GM12878 (cell line): ENCODE measurements at regions not wholly inside any gene's neighbourhood (a gene's known extent, or its start where the extent isn't known, plus 50 kb on each side); places are given as distances from the start of the nearest gene placed in this dataset.

Source experiments
- ATAC-seq: fragments of 200-7000 bp; cut with Tn5 transposase; 3 replicates; pipeline ENCODE4 v1.9.1; 2020; ENCODE audit warnings: mild to moderate bottlenecking, moderate library complexity
- BruUV-seq: library from RNA; stranded (reverse); fragments of 400-500 nt; replicated peaks from 2 replicates; lab custom pipeline; 2021; lab: Mats Ljungman, UMichigan
- CTCF ChIA-PET: fragments of 300-600 bp; sonication (Branson Sonifier 250); formaldehyde crosslinking; extraction: SDS; loops from one replicate; lab custom pipeline; 2021; ENCODE audit warnings: inconsistent platforms; lab: Yijun Ruan, JAX
- POLR2A ChIA-PET: fragments of 350-600 bp; formaldehyde crosslinking; extraction: SDS; loops from one replicate; lab custom pipeline; 2021; ENCODE audit warnings: inconsistent platforms; lab: Charles Lee
- RAD21 ChIA-PET: fragments of 300-600 bp; sonication (Branson Sonifier 250); formaldehyde crosslinking; loops from one replicate; lab custom pipeline; 2023; ENCODE audit warnings: antibody characterized with exemption; ENCODE audit not compliant: unreplicated experiment; lab: Charles Lee
- SMC1A ChIA-PET: fragments of 300-600 bp; sonication (Branson Sonifier 250); formaldehyde crosslinking; loops from one replicate; lab custom pipeline; 2023; ENCODE audit not compliant: unreplicated experiment, uncharacterized antibody; lab: Charles Lee
- DNase-seq: peaks from one replicate; pipeline ENCODE4 v3.0.0-alpha.2; 2011; ENCODE audit warnings: low read depth, low spot score
- FAIRE-seq: peaks from 3 replicates; lab custom pipeline; 2011; peaks lifted over from hg19 to GRCh38; lab: Jason Lieb, UNC
- H2AFZ ChIP-seq: 2 replicates; pipeline ENCODE4 v1.6.0; 2011; ENCODE audit warnings: low read depth, low read length, control low read depth; ENCODE audit not compliant: control insufficient read depth
- H3K27ac ChIP-seq: 2 replicates; pipeline ENCODE4 v1.5.1; 2011; ENCODE audit warnings: control low read depth; ENCODE audit not compliant: control insufficient read depth, insufficient read depth
- H3K27me3 ChIP-seq, 2 experiments: replicated peaks in 1 of 2; 2 replicates each; pipeline versions ENCODE4 v1.6.0 to v1.6.1; 2011; ENCODE audit warnings: low read length in 1 of 2; ENCODE audit not compliant: control insufficient read depth in 2 of 2, insufficient read depth in 2 of 2
- H3K36me3 ChIP-seq, 2 experiments: 2 replicates each; pipeline ENCODE4 v1.5.1; 2011; ENCODE audit warnings: low read length in 1 of 2; ENCODE audit not compliant: control insufficient read depth in 2 of 2, insufficient read depth in 2 of 2
- H3K4me1 ChIP-seq: 2 replicates; pipeline ENCODE4 v1.6.1; 2011; ENCODE audit warnings: mild to moderate bottlenecking, low read length, moderate library complexity, mixed read lengths; ENCODE audit not compliant: control insufficient read depth, insufficient read depth
- H3K4me2 ChIP-seq: 2 replicates; pipeline ENCODE4 v1.6.0; 2011; ENCODE audit warnings: control low read depth; ENCODE audit not compliant: control insufficient read depth, insufficient read depth
- H3K4me3 ChIP-seq: fragments of 200-600 bp; sonication (generic); 2 replicates; pipeline ENCODE4 v1.5.1; 2016
- H3K79me2 ChIP-seq: 2 replicates; pipeline ENCODE4 v1.6.0; 2011; ENCODE audit warnings: low read length; ENCODE audit not compliant: control insufficient read depth, insufficient read depth
- H3K9ac ChIP-seq: 2 replicates; pipeline ENCODE4 v1.8.0; 2011; ENCODE audit warnings: low read length, control low read depth, mixed read lengths; ENCODE audit not compliant: control insufficient read depth, insufficient read depth
- H3K9me3 ChIP-seq: replicated peaks from 3 replicates; pipeline ENCODE4 v1.5.1; 2011; ENCODE audit warnings: mild to moderate bottlenecking, low read length; ENCODE audit not compliant: control insufficient read depth, insufficient read depth
- H4K20me1 ChIP-seq: 2 replicates; pipeline ENCODE4 v1.6.0; 2011; ENCODE audit not compliant: control insufficient read depth, insufficient read depth
- DPF2 ChIP-seq: fragments of 450-650 bp; IDR thresholded peaks from 2 replicates; pipeline ENCODE4 v1.6.1; 2017; ENCODE audit warnings: mild to moderate bottlenecking
- SMAD5 ChIP-seq: IDR thresholded peaks from 2 replicates; pipeline ENCODE4 v1.6.1; 2016; ENCODE audit warnings: antibody characterized with exemption, low read depth
- WGBS: methylation state at CpG from one replicate; pipeline ENCODE4 v1.1.6; 2016; ENCODE audit warnings: low lambda C conversion rate; ENCODE audit not compliant: insufficient replicate concordance, insufficient coverage; ENCODE audit errors: missing lambda C conversion rate; 5-methylcytosine and 5-hydroxymethylcytosine counted together
- in situ Hi-C: fragments of 300-500 bp; cut with MboI; formaldehyde crosslinking; loops from 9 replicates; pipeline ENCODE4 v1.14.3; 2018; ENCODE audit warnings: mixed read lengths
- intact Hi-C: fragments of 100-400 bp; cut with micrococcal nuclease; formaldehyde crosslinking; loops from one replicate; pipeline ENCODE4 v1.14.2; 2022; ENCODE audit not compliant: unreplicated experiment
- TF ChIP-seq, protein P1 (sequence below): fragments of 450-650 bp; IDR thresholded peaks from 2 replicates; pipeline ENCODE4 v1.6.1; 2016; ENCODE audit warnings: mild to moderate bottlenecking, moderate library complexity, borderline replicate concordance
- TF ChIP-seq, protein P2 (sequence below): fragments of 150-350 bp; IDR thresholded peaks from 2 replicates; pipeline ENCODE4 v1.6.1; 2016; ENCODE audit warnings: low read depth, low read length

DNA sequence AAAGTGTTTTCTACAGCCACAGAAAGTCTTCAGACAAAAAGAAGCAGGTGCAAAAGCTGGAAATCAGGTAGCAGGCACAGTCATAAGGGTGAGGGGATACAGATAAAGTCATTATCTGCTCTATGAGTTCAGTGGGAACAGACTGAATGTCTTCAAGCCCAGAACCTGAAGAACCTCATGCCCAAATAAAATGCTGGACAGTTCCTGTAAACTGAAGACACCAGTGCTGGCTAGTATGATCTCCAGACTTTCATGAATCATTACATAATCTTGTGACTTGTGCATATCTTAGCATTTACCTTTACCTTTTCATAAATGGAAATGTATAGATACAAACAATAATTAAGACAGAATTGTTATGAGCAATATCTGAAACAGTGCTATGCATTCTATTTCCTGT, 728.7 kb downstream of the DNAH5 start (continued):
- TF ChIP-seq, protein P1, sequence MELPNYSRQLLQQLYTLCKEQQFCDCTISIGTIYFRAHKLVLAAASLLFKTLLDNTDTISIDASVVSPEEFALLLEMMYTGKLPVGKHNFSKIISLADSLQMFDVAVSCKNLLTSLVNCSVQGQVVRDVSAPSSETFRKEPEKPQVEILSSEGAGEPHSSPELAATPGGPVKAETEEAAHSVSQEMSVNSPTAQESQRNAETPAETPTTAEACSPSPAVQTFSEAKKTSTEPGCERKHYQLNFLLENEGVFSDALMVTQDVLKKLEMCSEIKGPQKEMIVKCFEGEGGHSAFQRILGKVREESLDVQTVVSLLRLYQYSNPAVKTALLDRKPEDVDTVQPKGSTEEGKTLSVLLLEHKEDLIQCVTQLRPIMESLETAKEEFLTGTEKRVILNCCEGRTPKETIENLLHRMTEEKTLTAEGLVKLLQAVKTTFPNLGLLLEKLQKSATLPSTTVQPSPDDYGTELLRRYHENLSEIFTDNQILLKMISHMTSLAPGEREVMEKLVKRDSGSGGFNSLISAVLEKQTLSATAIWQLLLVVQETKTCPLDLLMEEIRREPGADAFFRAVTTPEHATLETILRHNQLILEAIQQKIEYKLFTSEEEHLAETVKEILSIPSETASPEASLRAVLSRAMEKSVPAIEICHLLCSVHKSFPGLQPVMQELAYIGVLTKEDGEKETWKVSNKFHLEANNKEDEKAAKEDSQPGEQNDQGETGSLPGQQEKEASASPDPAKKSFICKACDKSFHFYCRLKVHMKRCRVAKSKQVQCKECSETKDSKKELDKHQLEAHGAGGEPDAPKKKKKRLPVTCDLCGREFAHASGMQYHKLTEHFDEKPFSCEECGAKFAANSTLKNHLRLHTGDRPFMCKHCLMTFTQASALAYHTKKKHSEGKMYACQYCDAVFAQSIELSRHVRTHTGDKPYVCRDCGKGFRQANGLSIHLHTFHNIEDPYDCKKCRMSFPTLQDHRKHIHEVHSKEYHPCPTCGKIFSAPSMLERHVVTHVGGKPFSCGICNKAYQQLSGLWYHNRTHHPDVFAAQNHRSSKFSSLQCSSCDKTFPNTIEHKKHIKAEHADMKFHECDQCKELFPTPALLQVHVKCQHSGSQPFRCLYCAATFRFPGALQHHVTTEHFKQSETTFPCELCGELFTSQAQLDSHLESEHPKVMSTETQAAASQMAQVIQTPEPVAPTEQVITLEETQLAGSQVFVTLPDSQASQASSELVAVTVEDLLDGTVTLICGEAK: no peak

DNA sequence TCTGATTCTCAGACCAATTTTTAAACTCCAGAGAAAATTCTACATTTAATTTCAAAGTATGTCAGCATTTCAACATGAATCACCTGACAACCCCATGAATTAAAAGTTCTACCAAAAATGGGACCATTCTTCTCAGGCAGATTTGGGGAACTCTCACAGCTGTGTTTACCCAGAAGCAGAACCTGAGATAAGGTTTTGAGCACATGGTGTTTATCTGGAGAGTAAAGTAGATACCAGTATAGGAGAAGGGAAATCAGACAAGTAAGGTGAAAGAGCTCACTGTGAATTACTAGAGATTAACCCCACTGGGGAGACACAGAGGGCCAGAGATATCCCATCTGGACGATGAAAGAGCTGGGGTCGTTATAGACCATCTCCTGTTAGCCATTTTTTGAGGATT, 729.1 kb downstream of the DNAH5 start:
- FAIRE-seq (no peak), ATAC-seq (no peak), DNase-seq (no peak)
- Histone ChIP-seq H3K79me2 (no peaks in the 10 kb centered on the region), H3K36me3 (no peaks in the 10 kb centered on the region), H4K20me1 (no peaks in the 10 kb centered on the region), H3K4me2 (no peak overlapping the region), H3K27me3 (no peaks in the 10 kb centered on the region), H3K27ac (no peak overlapping the region), H3K9me3 (no peaks in the 10 kb centered on the region), H3K4me3 (no peak overlapping the region), H3K9ac (no peak overlapping the region), H3K4me1 (no peaks in the 10 kb centered on the region), H2AFZ (no peak overlapping the region)
- TF ChIP-seq SMAD5: no peak
- no peak for TF ChIP-seq DPF2
- TF ChIP-seq, protein P2, sequence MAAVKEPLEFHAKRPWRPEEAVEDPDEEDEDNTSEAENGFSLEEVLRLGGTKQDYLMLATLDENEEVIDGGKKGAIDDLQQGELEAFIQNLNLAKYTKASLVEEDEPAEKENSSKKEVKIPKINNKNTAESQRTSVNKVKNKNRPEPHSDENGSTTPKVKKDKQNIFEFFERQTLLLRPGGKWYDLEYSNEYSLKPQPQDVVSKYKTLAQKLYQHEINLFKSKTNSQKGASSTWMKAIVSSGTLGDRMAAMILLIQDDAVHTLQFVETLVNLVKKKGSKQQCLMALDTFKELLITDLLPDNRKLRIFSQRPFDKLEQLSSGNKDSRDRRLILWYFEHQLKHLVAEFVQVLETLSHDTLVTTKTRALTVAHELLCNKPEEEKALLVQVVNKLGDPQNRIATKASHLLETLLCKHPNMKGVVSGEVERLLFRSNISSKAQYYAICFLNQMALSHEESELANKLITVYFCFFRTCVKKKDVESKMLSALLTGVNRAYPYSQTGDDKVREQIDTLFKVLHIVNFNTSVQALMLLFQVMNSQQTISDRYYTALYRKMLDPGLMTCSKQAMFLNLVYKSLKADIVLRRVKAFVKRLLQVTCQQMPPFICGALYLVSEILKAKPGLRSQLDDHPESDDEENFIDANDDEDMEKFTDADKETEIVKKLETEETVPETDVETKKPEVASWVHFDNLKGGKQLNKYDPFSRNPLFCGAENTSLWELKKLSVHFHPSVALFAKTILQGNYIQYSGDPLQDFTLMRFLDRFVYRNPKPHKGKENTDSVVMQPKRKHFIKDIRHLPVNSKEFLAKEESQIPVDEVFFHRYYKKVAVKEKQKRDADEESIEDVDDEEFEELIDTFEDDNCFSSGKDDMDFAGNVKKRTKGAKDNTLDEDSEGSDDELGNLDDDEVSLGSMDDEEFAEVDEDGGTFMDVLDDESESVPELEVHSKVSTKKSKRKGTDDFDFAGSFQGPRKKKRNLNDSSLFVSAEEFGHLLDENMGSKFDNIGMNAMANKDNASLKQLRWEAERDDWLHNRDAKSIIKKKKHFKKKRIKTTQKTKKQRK: no peak
- 0% methylated on average over 2 of the region's 2 CpGs for WGBS
- POLR2A ChIA-PET: no interaction called here
- RAD21 ChIA-PET: no interaction called here
- BruUV-seq: no TSS peak
- intact Hi-C loops (no loop called here), in situ Hi-C loops (no loop called here)
- CTCF ChIA-PET: no interaction called here
- SMC1A ChIA-PET: no interaction called here
